Left renal cortex interstitium (tissue), 4 donors: ENCODE measurements at regions not wholly inside any gene's neighbourhood (a gene's known extent, or its start where the extent isn't known, plus 50 kb on each side); places are given as distances from the start of the nearest gene placed in this dataset.
"Not testable (repeated sequence)": the region's sequence is repeated elsewhere in the genome, so short reads cannot be mapped to it uniquely, and the experiment has no call there.

ENCODE experiments used
- DNase-seq, 4 donors: peaks; one replicate each; pipeline ENCODE4 v3.0.0-alpha.2; 2013; ENCODE audit warnings: low read depth in 4 of 4, low spot score in 2 of 4, missing footprints in 1 of 4

- no peak for DNase-seq
Measured at GRCh38 chr10:43923328-43923727, 274.6 kb upstream of the ZNF32 start.

DNA sequence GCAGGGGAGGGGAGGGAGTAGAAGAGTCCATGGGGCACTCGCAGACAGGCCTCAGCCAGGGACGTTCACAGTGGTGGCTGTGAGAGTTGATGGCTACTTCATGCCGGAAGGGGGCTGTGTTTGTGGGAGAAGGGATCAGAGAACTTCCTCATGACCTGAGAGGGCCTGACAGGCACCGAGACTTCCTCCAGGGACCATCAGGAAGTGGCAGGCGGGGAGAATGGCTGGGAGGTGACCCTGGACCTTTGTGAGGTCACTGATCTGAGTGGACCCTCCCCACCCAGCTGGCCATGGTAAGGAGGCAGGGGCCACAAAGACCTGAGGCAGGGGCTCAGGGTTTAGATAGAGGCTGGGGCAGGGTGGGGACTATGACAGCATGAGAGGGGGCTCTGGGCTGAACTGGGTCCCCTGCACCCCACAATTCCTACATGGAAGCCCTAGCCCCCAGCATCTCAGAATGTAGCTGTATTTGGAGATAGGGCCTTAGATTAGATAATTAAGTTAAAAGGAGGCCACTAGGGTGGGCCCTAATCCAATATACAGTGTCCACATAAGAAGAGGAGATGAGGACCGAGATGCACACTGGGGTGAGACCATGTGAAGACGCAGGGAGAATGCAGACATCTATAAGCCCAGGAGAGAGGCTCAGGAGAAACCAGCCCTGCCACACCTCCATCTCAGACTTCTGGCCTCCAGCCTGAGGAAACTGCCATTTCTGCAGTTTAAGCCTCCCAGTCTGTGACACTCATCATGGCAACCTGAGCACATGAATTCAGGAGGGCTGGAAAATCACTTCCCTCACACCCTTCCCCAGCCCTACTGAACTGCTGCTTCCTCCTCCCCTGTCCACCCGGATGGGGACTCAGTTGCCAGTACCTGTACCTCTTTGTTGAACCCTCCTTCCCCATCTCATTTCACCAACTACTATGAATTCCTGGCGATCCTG is 273.9 kb upstream of the ZNF32 start:
- DNase-seq: no peak

DNA sequence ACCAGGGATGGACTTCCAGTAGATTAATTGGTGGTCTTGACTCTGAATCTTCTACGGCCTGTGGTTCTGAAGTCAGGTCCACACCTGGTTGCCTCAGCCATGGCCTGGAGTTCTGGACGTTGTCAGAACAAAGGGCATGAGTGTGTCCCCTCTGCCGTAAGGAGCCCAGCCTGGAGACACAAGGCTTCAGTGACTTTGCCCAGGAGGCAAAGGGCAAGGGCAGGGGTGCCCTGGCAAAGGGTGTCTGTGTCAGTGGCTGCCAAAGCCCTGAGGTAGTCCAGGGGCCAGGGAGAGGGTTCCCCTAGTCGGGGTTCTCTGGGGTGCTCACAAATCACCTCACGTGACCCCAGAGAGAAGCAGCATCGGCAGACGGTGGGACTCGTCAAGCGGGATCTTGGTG is 273.2 kb upstream of the ZNF32 start:
- no peak for DNase-seq

DNA sequence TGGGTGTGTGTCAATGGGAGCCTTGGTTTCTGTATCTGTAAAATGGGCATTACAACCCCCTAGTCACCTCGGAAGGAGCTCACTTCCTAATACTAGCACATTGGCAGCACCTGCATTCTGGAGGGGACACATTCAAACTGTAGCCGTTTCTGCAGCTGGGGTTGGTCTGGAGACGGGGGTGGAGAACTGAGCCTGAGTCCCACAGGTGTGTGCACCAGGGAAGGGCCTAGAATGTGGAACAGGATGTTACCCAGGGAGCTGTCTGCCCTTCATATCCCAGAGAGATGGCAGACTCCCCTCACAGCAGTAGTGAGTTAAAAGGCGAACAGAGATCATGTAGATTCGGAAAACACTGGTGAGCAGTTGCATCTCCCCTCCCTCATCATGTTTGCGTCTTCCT is 272.8 kb upstream of the ZNF32 start:
- no peak for DNase-seq

DNA sequence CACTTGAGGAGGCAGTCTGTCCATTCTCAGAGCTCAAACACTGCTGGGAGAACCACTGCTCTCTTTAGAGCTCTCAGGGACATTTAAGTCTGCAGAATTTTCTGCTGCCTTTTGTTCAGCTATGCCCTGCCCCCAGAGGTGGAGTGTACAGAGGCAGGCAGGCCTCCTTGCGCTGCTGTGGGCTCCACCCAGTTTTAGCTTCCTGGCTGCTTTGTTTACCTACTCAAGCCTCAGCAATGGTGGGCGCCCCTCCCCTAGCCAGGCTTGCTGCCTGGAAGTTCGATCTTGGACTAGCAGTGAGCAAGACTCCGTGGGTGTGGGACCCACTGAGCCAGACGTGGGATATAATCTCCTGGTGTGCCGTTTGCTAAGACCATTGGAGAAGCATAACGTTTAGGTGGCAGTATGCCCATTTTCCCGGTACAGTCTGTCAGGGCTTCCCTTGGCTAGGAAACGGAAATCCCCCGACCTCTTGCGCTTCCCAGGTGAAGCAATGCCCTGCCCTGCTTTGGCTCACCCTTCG is 271.6 kb upstream of the ZNF32 start:
- not testable (repeated sequence) for DNase-seq

DNA sequence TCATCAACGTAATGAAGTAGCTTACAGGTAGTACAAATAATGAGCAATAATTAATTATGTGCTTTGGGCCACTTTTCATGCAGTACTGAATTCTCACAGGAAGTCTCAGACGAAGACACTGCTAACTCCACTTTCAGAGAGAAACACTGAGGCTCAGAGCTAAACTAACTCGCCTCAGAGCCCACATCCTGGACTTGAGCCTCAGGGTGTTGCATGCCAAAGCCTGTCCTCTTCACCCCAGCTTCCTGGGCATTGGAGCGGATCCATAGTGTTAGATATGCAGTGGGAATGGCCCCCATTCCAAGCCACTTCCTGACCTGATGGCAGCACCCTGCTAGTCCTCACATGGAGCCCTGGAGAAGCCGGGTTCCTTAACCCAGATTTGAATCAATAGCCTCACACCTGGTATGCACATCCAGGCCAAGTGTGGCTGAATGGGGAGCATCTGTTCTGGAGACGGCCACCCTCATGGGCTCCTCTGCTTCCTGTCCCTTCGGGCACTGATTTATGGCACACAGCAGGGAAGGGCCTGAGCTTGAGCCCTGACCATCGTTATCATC is 265.1 kb upstream of the ZNF32 start:
- DNase-seq: no peak

- no peak for DNase-seq
Measured at GRCh38 chr10:43912469-43912868, 263.8 kb upstream of the ZNF32 start.

GRCh38 chr10:43906490-43906889 is 257.8 kb upstream of the ZNF32 start:
- DNase-seq: no peak

DNA sequence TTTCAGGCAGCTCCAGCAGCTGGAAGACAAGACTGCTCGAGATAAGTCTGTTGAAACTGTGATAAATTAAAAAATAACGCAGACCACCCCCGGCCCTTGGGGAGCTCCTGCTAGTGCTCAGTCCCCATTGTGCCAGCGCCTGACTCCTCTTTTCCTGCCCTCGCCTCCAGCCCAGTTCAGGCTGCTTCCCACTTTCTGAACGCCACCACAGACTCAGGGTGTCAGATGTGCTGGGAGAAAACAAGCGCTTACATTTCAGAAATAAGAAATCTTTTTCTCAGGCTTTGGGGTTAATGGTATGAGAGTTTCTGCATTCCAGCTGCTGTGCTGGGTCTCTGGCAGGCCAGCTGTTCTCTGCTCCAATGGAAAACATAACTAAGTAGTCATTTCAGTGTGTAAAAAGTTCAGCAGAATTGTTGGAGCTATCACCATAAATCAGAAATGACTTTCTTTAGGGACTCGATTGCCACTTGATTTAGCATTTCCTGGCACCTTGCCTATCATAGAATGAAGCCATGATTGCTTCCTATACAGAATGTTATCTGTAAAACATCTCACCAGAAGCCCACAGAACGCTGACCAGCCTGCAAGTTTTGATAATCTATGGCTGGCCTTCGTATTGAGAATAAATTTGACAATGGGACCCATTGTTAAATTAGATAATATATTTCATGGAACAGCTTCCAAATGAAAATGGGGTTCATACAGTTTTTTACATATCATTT is 257.0 kb upstream of the ZNF32 start:
- peak in 1 of 4 donors; percentile 56 for DNase-seq

DNA sequence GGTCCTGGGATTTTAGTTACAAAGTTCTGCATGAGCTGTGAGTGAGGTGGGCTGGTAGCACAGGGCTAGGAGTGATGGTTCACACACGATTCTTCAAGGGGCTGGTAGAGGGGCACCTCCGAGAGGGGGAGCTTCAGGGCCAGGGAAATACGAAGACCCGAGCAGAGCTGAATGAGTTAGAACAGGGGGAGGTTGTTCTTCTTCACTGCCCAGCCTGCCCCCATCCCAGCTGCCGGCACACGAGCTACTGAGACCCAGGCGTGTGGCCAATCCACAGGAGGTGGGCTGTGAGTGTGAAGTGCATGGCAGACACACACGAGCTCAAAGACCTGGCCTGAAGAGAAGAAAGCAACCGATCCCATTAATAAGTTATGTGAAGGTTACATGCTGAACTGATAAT is 256.2 kb upstream of the ZNF32 start:
- DNase-seq: no peak

DNA sequence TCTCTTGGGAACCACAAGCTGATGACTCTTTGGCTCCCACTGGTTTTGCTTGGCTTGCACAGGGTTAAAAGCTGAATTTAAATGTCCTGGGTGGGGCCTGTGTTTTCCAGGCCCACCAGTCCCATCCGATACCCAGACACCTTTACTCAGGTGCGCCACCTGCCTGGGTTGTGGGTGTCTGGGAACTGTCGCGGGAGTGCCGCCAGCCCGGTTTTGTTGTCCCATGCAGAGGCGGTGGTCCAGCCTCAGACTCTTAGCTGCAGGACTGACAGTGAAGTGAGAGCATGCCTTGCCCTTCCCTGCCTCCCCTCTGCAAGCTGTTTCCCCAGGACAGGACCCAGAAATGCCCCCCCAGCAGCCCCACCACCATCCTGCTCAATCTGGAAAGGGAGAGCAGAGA is 255.6 kb upstream of the ZNF32 start:
- no peak for DNase-seq

DNA sequence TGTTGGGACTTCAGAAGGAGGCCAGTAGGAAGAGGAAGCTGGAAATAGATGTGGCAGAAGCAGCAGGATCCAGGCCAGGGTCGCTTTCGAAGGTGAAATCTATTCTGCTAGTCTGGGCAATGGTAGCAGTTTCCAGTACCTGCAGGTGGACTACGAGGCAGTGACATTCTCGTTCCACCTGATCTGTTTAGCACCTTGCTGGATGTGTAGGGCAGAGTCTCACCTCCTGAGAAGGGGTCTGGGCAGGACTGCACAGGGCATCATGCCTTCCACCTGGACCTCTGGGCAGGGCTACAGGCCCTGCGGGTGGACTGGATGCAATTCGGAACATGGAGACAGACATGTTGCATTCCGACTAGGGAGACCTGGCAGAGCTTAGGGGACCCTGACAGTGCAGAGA is 254.8 kb upstream of the ZNF32 start:
- no peak for DNase-seq

GRCh38 chr10:43902842-43903241 is 254.2 kb upstream of the ZNF32 start:
- DNase-seq: no peak

DNA sequence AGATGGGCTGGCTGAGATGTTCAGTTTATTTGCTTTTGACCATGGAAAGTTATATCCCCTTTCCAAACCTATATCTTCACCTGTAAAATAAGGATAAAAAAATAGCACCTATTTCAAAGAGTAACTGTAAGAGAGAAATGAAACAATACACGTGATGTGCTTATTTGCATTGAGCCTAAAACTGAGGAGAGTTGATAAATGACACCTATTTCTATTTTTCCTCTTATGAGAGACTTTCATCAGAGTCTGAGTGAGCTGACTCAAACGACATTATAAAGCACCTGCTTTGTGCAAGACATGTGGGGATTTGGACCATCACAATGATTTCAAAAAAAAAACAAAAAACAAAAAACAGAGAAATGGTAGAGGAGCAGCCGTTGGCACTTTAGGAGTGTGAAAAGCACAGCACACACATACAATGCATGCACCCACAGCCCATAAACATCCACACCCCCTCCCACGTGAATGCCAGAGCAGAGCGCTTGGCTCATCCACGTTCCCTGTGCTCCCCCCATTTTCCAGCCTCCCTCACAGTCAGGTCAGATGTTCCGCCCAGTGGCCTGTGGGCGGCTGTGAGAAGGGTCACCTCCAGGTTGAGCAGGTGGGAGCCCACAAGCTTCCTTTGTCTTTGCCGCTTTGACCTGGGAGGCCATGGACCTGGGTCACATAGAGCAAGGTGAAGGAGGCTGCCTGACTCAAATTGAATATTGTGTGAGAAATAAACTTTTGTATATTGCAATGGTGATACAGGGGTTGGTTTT is 253.2 kb upstream of the ZNF32 start:
- no peak for DNase-seq

GRCh38 chr10:43901302-43901701 is 252.6 kb upstream of the ZNF32 start:
- no peak for DNase-seq

GRCh38 chr10:43900571-43900970 is 251.9 kb upstream of the ZNF32 start:
- no peak for DNase-seq

DNA sequence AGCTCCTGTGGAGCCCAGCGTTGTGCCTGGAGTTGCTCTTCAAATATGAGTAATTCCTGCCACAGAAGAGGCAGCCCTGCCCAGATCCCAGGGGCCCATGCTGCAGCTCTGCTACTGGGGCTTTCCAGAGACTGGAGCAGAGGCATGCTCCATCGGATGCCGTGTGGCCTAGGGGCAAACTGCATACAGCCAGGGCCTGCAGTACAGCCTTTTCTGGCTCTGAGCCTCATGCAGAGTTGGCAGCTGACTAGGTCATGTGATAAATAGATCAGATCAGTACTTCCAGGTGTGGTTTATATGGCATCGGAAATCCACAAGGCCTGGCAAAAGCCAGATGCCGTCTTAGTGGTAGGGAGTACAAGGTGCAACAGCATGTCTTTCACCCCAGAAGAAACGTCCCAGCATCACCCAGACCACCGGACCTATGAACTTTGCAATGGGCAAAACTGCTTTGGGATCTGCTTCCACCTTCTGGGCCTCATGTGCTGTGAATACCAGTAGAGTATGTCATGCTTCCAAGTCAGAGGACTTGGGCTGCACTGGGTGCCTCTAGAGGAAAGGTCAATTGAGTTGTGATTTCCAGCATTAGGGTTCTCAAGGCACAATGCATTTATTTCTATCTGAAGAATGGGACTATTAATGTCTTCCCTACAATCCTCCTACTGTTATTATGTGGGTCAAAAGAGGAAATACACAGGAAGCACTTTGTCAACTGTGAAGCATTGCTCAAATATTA is 250.7 kb upstream of the ZNF32 start:
- no peak for DNase-seq

DNA sequence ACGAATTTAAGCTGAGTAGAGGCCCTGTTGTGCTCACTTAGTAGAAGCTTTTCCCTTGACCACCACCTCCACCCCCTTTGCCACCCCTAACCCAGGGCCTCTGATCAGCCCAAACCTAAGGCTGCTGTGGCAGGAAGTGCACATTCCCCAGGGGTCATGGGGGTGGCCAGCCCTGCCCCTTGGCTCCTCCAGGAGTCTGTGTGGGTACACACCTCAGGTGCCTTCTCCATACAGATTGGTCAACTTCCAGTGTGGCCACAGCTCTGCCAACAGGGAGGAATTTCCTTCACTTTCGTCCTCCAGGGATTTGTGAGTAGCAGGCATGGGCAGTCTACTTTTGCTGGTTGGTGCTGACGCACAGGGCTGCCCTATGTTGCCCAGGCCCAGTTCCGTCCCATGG is 249.9 kb upstream of the ZNF32 start:
- DNase-seq: no peak

- no peak for DNase-seq
Measured at GRCh38 chr10:43897765-43898419, 249.2 kb upstream of the ZNF32 start.
